Activated CD4-positive, alpha-beta T cell treated with anti-CD3 and anti-CD28 coated beads, Interleukin-2, amount 50 U/mL, for 4 hours (primary cell): ENCODE measurements at regions not wholly inside any gene's neighbourhood (a gene's known extent, or its start where the extent isn't known, plus 50 kb on each side); places are given as distances from the start of the nearest gene placed in this dataset.

ENCODE experiments used
- DNase-seq, 2 experiments: peaks; one replicate each; pipeline ENCODE4 v3.0.0-alpha.2; 2020

GRCh38 chr17:77637818-77638575 lies 320.5 kb upstream of the TNRC6C start:
- DNase-seq = no peak

GRCh38 chr17:77640252-77640651 lies 318.3 kb upstream of the TNRC6C start:
- no peak for DNase-seq

GRCh38 chr17:77640916-77641605 lies 317.4 kb upstream of the TNRC6C start:
- no peak for DNase-seq

- DNase-seq = no peak
These were observed 316.8 kb upstream of the TNRC6C start for GRCh38 chr17:77641718-77642117.

GRCh38 chr17:77644181-77645071 lies 314.1 kb upstream of the TNRC6C start:
- DNase-seq = no peak

- peak; percentile 30 to 40 for DNase-seq
These were observed 313.1 kb upstream of the TNRC6C start for GRCh38 chr17:77645072-77646045.

- DNase-seq = no peak
These were observed 312.5 kb upstream of the TNRC6C start for GRCh38 chr17:77646046-77646430.

GRCh38 chr17:77647531-77647930 lies 311.0 kb upstream of the TNRC6C start:
- no peak for DNase-seq

GRCh38 chr17:77649717-77650211 lies 308.7 kb upstream of the TNRC6C start:
- DNase-seq = no peak

- no peak for DNase-seq
These were observed 306.5 kb upstream of the TNRC6C start for GRCh38 chr17:77651988-77652387.

- DNase-seq = no peak
These were observed 304.2 kb upstream of the TNRC6C start for GRCh38 chr17:77654296-77654695.

GRCh38 chr17:77654850-77655249 lies 303.7 kb upstream of the TNRC6C start:
- no peak for DNase-seq

GRCh38 chr17:77656054-77656453 lies 302.4 kb upstream of the TNRC6C start:
- no peak for DNase-seq

GRCh38 chr17:77657839-77658238 lies 300.7 kb upstream of the TNRC6C start:
- no peak for DNase-seq

- no peak for DNase-seq
These were observed 298.0 kb upstream of the TNRC6C start for GRCh38 chr17:77660524-77660923.

GRCh38 chr17:77662833-77663232 lies 295.7 kb upstream of the TNRC6C start:
- DNase-seq = no peak

GRCh38 chr17:77664097-77664729 lies 294.3 kb upstream of the TNRC6C start:
- DNase-seq = no peak

- no peak for DNase-seq
These were observed 292.7 kb upstream of the TNRC6C start for GRCh38 chr17:77665833-77666232.

- no peak for DNase-seq
These were observed 292.0 kb upstream of the TNRC6C start for GRCh38 chr17:77666462-77666861.

- peak in 1 of 2 experiments; percentile 30 for DNase-seq
These were observed 291.6 kb upstream of the TNRC6C start for GRCh38 chr17:77666881-77667395.

- no peak for DNase-seq
These were observed 291.0 kb upstream of the TNRC6C start for GRCh38 chr17:77667478-77667877.
